ENCODE measurements at regions not wholly inside any gene's neighbourhood (a gene's known extent, or its start where the extent isn't known, plus 50 kb on each side); places are given as distances from the start of the nearest gene placed in this dataset.

GRCh38 chr5:38662090-38662489 is 105.6 kb upstream of the LIFR start:
- no peaks in the 10 kb centered on the region for H3K9me3 ChIP-seq (ENCODE audit: low read depth)
- 76 to 80% methylated on average over 4 of the region's 4 CpGs for WGBS, 2 experiments (ENCODE audit: low coverage in 1 of 2, low lambda C conversion rate in 2 of 2, missing lambda C conversion rate in 2 of 2)
- TF ChIP-seq EZH2 (IDR thresholded peaks at IDR 0.05; ENCODE audit: insufficient read depth, poor library complexity, severe bottlenecking) (no peak), EZH2phosphoT487 (IDR thresholded peaks at IDR 0.05; ENCODE audit: insufficient read depth, low read depth) (no peak)
- H3K4me1 ChIP-seq (ENCODE audit: insufficient read depth), result no peaks in the 10 kb centered on the region
- H3F3A ChIP-seq (ENCODE audit: insufficient read depth), result no peaks in the 10 kb centered on the region
- H4K20me1 ChIP-seq (ENCODE audit: insufficient read depth), result no peaks in the 10 kb centered on the region
- H3K4me3 ChIP-seq, result no peak overlapping the region
- H2AFZ ChIP-seq, result no peak overlapping the region
- in situ Hi-C loops (cut with MboI), result no loop called here
- peaks cover 24% of the 10 kb centered on the region for H3K27me3 ChIP-seq (replicated peaks; ENCODE audit: insufficient read depth)
- no peak overlapping the region for H3K9ac ChIP-seq
- no peak for DNase-seq
- no peaks in the 10 kb centered on the region for H3K9me2 ChIP-seq (ENCODE audit: insufficient read depth)
- no peaks in the 10 kb centered on the region for H3K79me2 ChIP-seq (ENCODE audit: insufficient read depth)
- no peak overlapping the region for H3K4me2 ChIP-seq (ENCODE audit: unreplicated experiment)
- H3K36me3 ChIP-seq (ENCODE audit: low read depth), result no peaks in the 10 kb centered on the region
- H3K27ac ChIP-seq, result no peak overlapping the region

DNA sequence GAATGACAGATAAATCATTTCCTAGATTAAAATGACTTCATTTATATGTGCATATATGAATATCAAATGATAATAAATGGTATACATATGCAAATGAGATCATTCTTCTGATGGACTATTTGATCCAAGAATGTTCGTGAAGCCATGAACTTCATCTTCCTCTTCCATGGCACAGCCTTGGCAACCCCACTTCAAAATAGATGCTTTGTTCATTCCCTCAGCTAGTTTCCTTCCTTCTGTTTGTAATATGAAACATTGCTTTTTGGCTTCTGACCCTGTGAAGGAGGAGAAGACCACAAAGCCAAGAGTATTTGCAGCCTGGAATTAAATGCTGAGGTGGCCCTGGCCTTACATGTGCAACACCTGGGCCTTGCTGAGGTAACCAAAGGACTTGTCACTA is 106.8 kb upstream of the LIFR start:
- no peak overlapping the region for H3K27ac ChIP-seq
- H3K4me2 ChIP-seq (ENCODE audit: unreplicated experiment), result no peak overlapping the region
- no peaks in the 10 kb centered on the region for H4K20me1 ChIP-seq (ENCODE audit: insufficient read depth)
- H3K9me2 ChIP-seq (ENCODE audit: insufficient read depth), result no peaks in the 10 kb centered on the region
- WGBS, 2 experiments (ENCODE audit: low coverage in 1 of 2, low lambda C conversion rate in 2 of 2, missing lambda C conversion rate in 2 of 2), result 90 to 93% methylated on average over 1 of the region's 1 CpG
- H2AFZ ChIP-seq, result no peak overlapping the region
- TF ChIP-seq EZH2phosphoT487 (IDR thresholded peaks at IDR 0.05; ENCODE audit: insufficient read depth, low read depth), result no peak
- no peak for TF ChIP-seq EZH2 (IDR thresholded peaks at IDR 0.05; ENCODE audit: insufficient read depth, poor library complexity, severe bottlenecking)
- H3K4me3 ChIP-seq, result no peak overlapping the region
- H3K79me2 ChIP-seq (ENCODE audit: insufficient read depth), result no peaks in the 10 kb centered on the region
- H3K9me3 ChIP-seq (ENCODE audit: low read depth), result no peaks in the 10 kb centered on the region
- no peak for DNase-seq
- peaks cover 17% of the 10 kb centered on the region for H3K27me3 ChIP-seq (replicated peaks; ENCODE audit: insufficient read depth)
- no peak overlapping the region for H3K9ac ChIP-seq
- H3K4me1 ChIP-seq (ENCODE audit: insufficient read depth), result no peaks in the 10 kb centered on the region
- in situ Hi-C loops (cut with MboI), result no loop called here
- no peaks in the 10 kb centered on the region for H3F3A ChIP-seq (ENCODE audit: insufficient read depth)
- H3K36me3 ChIP-seq (ENCODE audit: low read depth), result no peaks in the 10 kb centered on the region

GRCh38 chr5:38666668-38667498 is 110.4 kb upstream of the LIFR start:
- no peaks in the 10 kb centered on the region for H3K9me2 ChIP-seq (ENCODE audit: insufficient read depth)
- no peaks in the 10 kb centered on the region for H3K9me3 ChIP-seq (ENCODE audit: low read depth)
- DNase-seq, result peak; percentile 51
- no peak for TF ChIP-seq EZH2phosphoT487 (IDR thresholded peaks at IDR 0.05; ENCODE audit: insufficient read depth, low read depth)
- no peak for TF ChIP-seq EZH2 (IDR thresholded peaks at IDR 0.05; ENCODE audit: insufficient read depth, poor library complexity, severe bottlenecking)
- no peaks in the 10 kb centered on the region for H3K79me2 ChIP-seq (ENCODE audit: insufficient read depth)
- no peak overlapping the region for H3K4me3 ChIP-seq
- H3K4me1 ChIP-seq (ENCODE audit: insufficient read depth), result no peaks in the 10 kb centered on the region
- H3K36me3 ChIP-seq (ENCODE audit: low read depth), result no peaks in the 10 kb centered on the region
- H3K27me3 ChIP-seq (replicated peaks; ENCODE audit: insufficient read depth), result peaks cover 12% of the 10 kb centered on the region
- no peak overlapping the region for H2AFZ ChIP-seq
- no peaks in the 10 kb centered on the region for H4K20me1 ChIP-seq (ENCODE audit: insufficient read depth)
- H3F3A ChIP-seq (ENCODE audit: insufficient read depth), result no peaks in the 10 kb centered on the region
- H3K4me2 ChIP-seq (ENCODE audit: unreplicated experiment), result no peak overlapping the region
- 73 to 84% methylated on average over 5 of the region's 5 CpGs for WGBS, 2 experiments (ENCODE audit: low coverage in 1 of 2, low lambda C conversion rate in 2 of 2, missing lambda C conversion rate in 2 of 2)
- H3K9ac ChIP-seq, result no peak overlapping the region
- H3K27ac ChIP-seq, result no peak overlapping the region
- in situ Hi-C loops (cut with MboI), result no loop called here

DNA sequence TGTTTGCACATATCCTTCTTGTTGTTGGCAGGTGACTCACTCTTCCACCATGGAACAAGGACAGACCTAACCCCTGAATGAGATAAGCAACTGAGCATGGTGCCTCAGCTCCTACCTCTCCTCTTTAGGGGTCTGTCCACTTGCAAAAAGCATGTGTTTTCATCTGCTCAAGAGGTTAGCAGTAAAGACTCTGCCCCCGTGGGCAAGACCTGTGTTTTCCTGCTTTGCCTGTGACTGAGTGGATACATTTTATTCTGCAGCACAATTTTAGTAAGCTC is 111.0 kb upstream of the LIFR start:
- H3K36me3 ChIP-seq (ENCODE audit: low read depth), result no peaks in the 10 kb centered on the region
- TF ChIP-seq EZH2phosphoT487 (IDR thresholded peaks at IDR 0.05; ENCODE audit: insufficient read depth, low read depth), result no peak
- no peak for TF ChIP-seq EZH2 (IDR thresholded peaks at IDR 0.05; ENCODE audit: insufficient read depth, poor library complexity, severe bottlenecking)
- H4K20me1 ChIP-seq (ENCODE audit: insufficient read depth), result no peaks in the 10 kb centered on the region
- H3F3A ChIP-seq (ENCODE audit: insufficient read depth), result no peaks in the 10 kb centered on the region
- H3K4me1 ChIP-seq (ENCODE audit: insufficient read depth), result no peaks in the 10 kb centered on the region
- WGBS, 2 experiments (ENCODE audit: low coverage in 1 of 2, low lambda C conversion rate in 2 of 2, missing lambda C conversion rate in 2 of 2), result 5 to 14% methylated on average over 1 of the region's 1 CpG
- no peak overlapping the region for H3K4me2 ChIP-seq (ENCODE audit: unreplicated experiment)
- H3K27me3 ChIP-seq (replicated peaks; ENCODE audit: insufficient read depth), result peaks cover 8% of the 10 kb centered on the region; the same call in 1 of the 2 replicates
- no peaks in the 10 kb centered on the region for H3K79me2 ChIP-seq (ENCODE audit: insufficient read depth)
- H3K4me3 ChIP-seq, result no peak overlapping the region
- in situ Hi-C loops (cut with MboI), result no loop called here
- H3K9me3 ChIP-seq (ENCODE audit: low read depth), result no peaks in the 10 kb centered on the region
- H3K27ac ChIP-seq, result no peak overlapping the region
- DNase-seq, result no peak
- H2AFZ ChIP-seq, result no peak overlapping the region
- H3K9me2 ChIP-seq (ENCODE audit: insufficient read depth), result no peaks in the 10 kb centered on the region
- no peak overlapping the region for H3K9ac ChIP-seq
